K562 (cell line): ENCODE measurements at regions not wholly inside any gene's neighbourhood (a gene's known extent, or its start where the extent isn't known, plus 50 kb on each side); places are given as distances from the start of the nearest gene placed in this dataset.

ENCODE experiments used
- ATAC-seq: fragments of 200-7000 bp; cut with Tn5 transposase; 3 replicates; pipeline ENCODE4 v1.9.1; 2020; ENCODE audit warnings: moderate library complexity
- BruUV-seq: library from RNA; stranded (reverse); fragments of 400-500 nt; replicated peaks from 2 replicates; lab custom pipeline; 2021; lab: Mats Ljungman, UMichigan
- CTCF ChIA-PET: fragments of 300-600 bp; formaldehyde crosslinking; extraction: SDS; loops from one replicate; lab custom pipeline; 2021; ENCODE audit warnings: low intra/inter-chr PET ratio; lab: Yijun Ruan, JAX
- POLR2A ChIA-PET: fragments of 300-600, 350-650 bp; sonication (Branson Sonifier 250); formaldehyde crosslinking; extraction: SDS; loops from one replicate; lab custom pipeline; 2021; ENCODE audit warnings: antibody characterized with exemption, inconsistent platforms; lab: Yijun Ruan, JAX
- DNase-seq, 4 experiments: peaks; one replicate each; pipeline versions ENCODE4 v3.0.0 to v3.0.0-alpha.2; 2011 to 2018; ENCODE audit warnings: low spot score in 3 of 4, mixed read lengths in 3 of 4; ENCODE audit errors: extremely low read depth in 1 of 4
- FAIRE-seq: peaks from 2 replicates; lab custom pipeline; 2011; peaks lifted over from hg19 to GRCh38; lab: Jason Lieb, UNC
- H2AFZ ChIP-seq: 2 replicates; pipeline ENCODE4 v1.6.0; 2011; ENCODE audit warnings: low read depth, low read length, control low read depth, inconsistent platforms
- H3K27ac ChIP-seq: fragments of 200-600 bp; 3 replicates; pipeline ENCODE4 v1.8.0; 2011; ENCODE audit warnings: low read depth, mild to moderate bottlenecking, control low read depth, inconsistent platforms, low read length, moderate library complexity, mixed read lengths; ENCODE audit errors: extremely low read depth
- H3K27me3 ChIP-seq, 2 experiments: fragments of 300-600 bp in 1 of 2; 2 replicates in 1 of 2; 3 replicates in 1 of 2; pipeline versions ENCODE4 v1.6.0 to v1.8.0; 2011; ENCODE audit warnings: inconsistent platforms in 2 of 2, low read length in 2 of 2, mild to moderate bottlenecking in 1 of 2, mixed read lengths in 1 of 2, moderate library complexity in 1 of 2; ENCODE audit not compliant: control insufficient read depth in 2 of 2, insufficient read depth in 2 of 2
- H3K36me3 ChIP-seq: fragments of 300-600 bp; 3 replicates; pipeline ENCODE4 v1.8.0; 2011; ENCODE audit warnings: mild to moderate bottlenecking, low read length, inconsistent platforms; ENCODE audit not compliant: control insufficient read depth, insufficient read depth
- H3K4me1 ChIP-seq, 2 experiments: fragments of 200-600 bp in 1 of 2; replicated peaks in 1 of 2; 2 replicates in 1 of 2; 3 replicates in 1 of 2; pipeline versions ENCODE4 v1.5.1 to v1.8.0; 2011; ENCODE audit warnings: inconsistent platforms in 2 of 2, low read length in 2 of 2, mild to moderate bottlenecking in 1 of 2, mixed read lengths in 1 of 2, moderate library complexity in 1 of 2; ENCODE audit not compliant: control insufficient read depth in 2 of 2, insufficient read depth in 2 of 2
- H3K4me2 ChIP-seq: 2 replicates; pipeline ENCODE4 v1.6.1; 2011; ENCODE audit warnings: low read length, control low read depth, inconsistent platforms, mixed read lengths; ENCODE audit not compliant: insufficient read depth
- H3K4me3 ChIP-seq: fragments of 200-600 bp; sonication (generic), shearing (Covaris generic); 2 replicates; pipeline ENCODE4 v1.5.1; 2016; ENCODE audit warnings: control low read depth, inconsistent platforms
- H3K79me2 ChIP-seq: fragments of 200-600 bp; 3 replicates; pipeline ENCODE4 v1.8.0; 2011; ENCODE audit warnings: low read length, inconsistent platforms; ENCODE audit not compliant: control insufficient read depth, insufficient read depth
- H3K9ac ChIP-seq, 2 experiments: 2 replicates each; pipeline versions ENCODE4 v1.6.0 to v1.6.1; 2011; ENCODE audit warnings: low read depth in 2 of 2, low read length in 2 of 2, control low read depth in 1 of 2, inconsistent platforms in 1 of 2, mild to moderate bottlenecking in 1 of 2, mixed read lengths in 1 of 2; ENCODE audit not compliant: insufficient read depth in 1 of 2
- H3K9me1 ChIP-seq: one replicate; pipeline ENCODE4 v1.6.0; 2011; ENCODE audit warnings: inconsistent platforms, mild to moderate bottlenecking, low read length, moderate library complexity; ENCODE audit not compliant: control insufficient read depth, insufficient read depth
- H3K9me3 ChIP-seq: replicated peaks from 2 replicates; pipeline ENCODE4 v1.5.1; 2011; ENCODE audit warnings: low read depth, low read length, inconsistent platforms; ENCODE audit not compliant: control insufficient read depth, insufficient read depth
- H4K20me1 ChIP-seq: replicated peaks from 2 replicates; pipeline ENCODE4 v1.6.1; 2011; ENCODE audit warnings: low read length, inconsistent platforms, mixed read lengths; ENCODE audit not compliant: control insufficient read depth, insufficient read depth
- GTF3C2 ChIP-seq: IDR thresholded peaks from 3 replicates; pipeline ENCODE4 v1.6.1; 2011; ENCODE audit warnings: borderline replicate concordance, mild to moderate bottlenecking, moderate library complexity; ENCODE audit not compliant: insufficient read length; ENCODE audit errors: extremely low read depth
- KAT2B ChIP-seq: IDR thresholded peaks from one replicate; pipeline ENCODE4 v1.6.1; 2012; ENCODE audit warnings: low read depth, mild to moderate bottlenecking, control low read depth, inconsistent platforms, low read length, moderate library complexity
- THAP12 ChIP-seq: fragments of 250-450 bp; sonication (Bioruptor Pico); IDR thresholded peaks from 2 replicates; pipeline ENCODE4 v1.9.0; 2021; ENCODE audit warnings: mild to moderate bottlenecking, inconsistent platforms
- ZNF354B ChIP-seq: fragments of 250-450 bp; sonication (Bioruptor Pico); IDR thresholded peaks from 2 replicates; pipeline ENCODE4 v1.4.0; 2020
- ZSCAN32 ChIP-seq: fragments of 450-650 bp; formaldehyde crosslinking; IDR thresholded peaks from 2 replicates; pipeline ENCODE4 v1.4.0; 2020; ENCODE audit warnings: mild to moderate bottlenecking, moderate library complexity
- WGBS: fragments of 100-300 bp; shearing (Covaris generic); methylation state at CpG from one replicate; pipeline ENCODE4 v1.1.6; 2016; ENCODE audit warnings: low coverage, mixed read lengths; ENCODE audit not compliant: insufficient coverage; ENCODE audit errors: missing lambda C conversion rate; 5-methylcytosine and 5-hydroxymethylcytosine counted together
- in situ Hi-C: fragments of 300-500 bp; cut with MboI; formaldehyde crosslinking; loops from 4 replicates; pipeline ENCODE4 v1.15.0; 2018; ENCODE audit warnings: inconsistent platforms, mixed read lengths
- intact Hi-C: fragments of 100-400 bp; cut with micrococcal nuclease; formaldehyde crosslinking; loops from 2 replicates; pipeline ENCODE4 v1.14.2; 2022
- TF ChIP-seq, protein P1 (sequence below): fragments of 250-450 bp; sonication (Bioruptor Pico); IDR thresholded peaks from 2 replicates; pipeline ENCODE4 v1.4.0; 2020
- TF ChIP-seq, protein P2 (sequence below): sonication (generic); formaldehyde crosslinking; IDR thresholded peaks from 2 replicates; pipeline ENCODE4 v1.8.0; 2022; ENCODE audit warnings: mild to moderate bottlenecking, missing genetic modification reagents

- Histone ChIP-seq H3K36me3 (no peaks in the 10 kb centered on the region), H4K20me1 (no peaks in the 10 kb centered on the region), H3K9me3 (no peaks in the 10 kb centered on the region), H3K9me1 (no peaks in the 10 kb centered on the region), H3K4me3 (no peak overlapping the region), H3K9ac (no peak overlapping the region), H2AFZ (no peak overlapping the region), H3K27ac (no peak overlapping the region), H3K27me3 (no peaks in the 10 kb centered on the region), H3K79me2 (no peaks in the 10 kb centered on the region), H3K4me1 (no peaks in the 10 kb centered on the region), H3K4me2 (no peak overlapping the region)
- ATAC-seq, result no peak
- in situ Hi-C loops (no loop called here), intact Hi-C loops (loop anchor here (10.0 kb wide), 1 partner anchor 75 kb away; no protein-coding TSS in a partner anchor)
- ChIA-PET CTCF (no interaction called here), POLR2A (no interaction called here)
- BruUV-seq, result no TSS peak
- DNase-seq, result no peak
- 8% methylated on average over 4 of the region's 4 CpGs for WGBS
- FAIRE-seq, result no peak
- TF ChIP-seq KAT2B, result no peak
- TF ChIP-seq, protein P1, sequence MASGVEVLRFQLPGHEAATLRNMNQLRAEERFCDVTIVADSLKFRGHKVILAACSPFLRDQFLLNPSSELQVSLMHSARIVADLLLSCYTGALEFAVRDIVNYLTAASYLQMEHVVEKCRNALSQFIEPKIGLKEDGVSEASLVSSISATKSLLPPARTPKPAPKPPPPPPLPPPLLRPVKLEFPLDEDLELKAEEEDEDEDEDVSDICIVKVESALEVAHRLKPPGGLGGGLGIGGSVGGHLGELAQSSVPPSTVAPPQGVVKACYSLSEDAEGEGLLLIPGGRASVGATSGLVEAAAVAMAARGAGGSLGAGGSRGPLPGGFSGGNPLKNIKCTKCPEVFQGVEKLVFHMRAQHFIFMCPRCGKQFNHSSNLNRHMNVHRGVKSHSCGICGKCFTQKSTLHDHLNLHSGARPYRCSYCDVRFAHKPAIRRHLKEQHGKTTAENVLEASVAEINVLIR (CRISPR knock-in tag), result no peak
- TF ChIP-seq ZNF354B (CRISPR knock-in tag), result no peak
- TF ChIP-seq THAP12 (CRISPR knock-in tag), result no peak
- TF ChIP-seq, protein P2, sequence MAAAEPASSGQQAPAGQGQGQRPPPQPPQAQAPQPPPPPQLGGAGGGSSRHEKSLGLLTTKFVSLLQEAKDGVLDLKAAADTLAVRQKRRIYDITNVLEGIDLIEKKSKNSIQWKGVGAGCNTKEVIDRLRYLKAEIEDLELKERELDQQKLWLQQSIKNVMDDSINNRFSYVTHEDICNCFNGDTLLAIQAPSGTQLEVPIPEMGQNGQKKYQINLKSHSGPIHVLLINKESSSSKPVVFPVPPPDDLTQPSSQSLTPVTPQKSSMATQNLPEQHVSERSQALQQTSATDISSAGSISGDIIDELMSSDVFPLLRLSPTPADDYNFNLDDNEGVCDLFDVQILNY (CRISPR knock-in tag), result no peak
- no peak for TF ChIP-seq GTF3C2
- no peak for TF ChIP-seq ZSCAN32
Observed at GRCh38 chrX:43479850-43480249, 176.2 kb upstream of the MAOA start.
